ENCODE measurements at regions not wholly inside any gene's neighbourhood (a gene's known extent, or its start where the extent isn't known, plus 50 kb on each side); places are given as distances from the start of the nearest gene placed in this dataset.

DNA sequence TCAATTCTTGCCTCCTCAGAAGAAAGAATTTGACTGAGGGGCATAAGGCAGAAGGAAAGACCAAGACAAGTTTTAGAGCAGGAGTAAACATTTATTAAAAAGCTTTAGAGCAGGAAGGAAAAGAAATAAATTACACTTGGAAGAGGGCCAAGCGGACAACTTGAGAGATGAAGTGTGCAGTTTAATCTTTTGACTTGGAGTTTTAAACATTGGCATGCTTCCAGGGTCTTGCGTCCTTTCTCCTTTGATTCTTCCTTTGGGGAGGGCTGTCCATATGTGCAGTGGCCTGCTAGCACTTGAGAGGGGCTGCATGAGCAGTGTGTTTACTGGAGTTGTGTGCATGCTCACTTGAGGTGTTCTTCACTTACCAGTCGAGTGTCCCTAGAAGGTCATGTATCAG is 275.8 kb upstream of the IL1RAPL1 start:
- no peak for TF ChIP-seq CTCF (IDR thresholded peaks at IDR 0.05)
- TF ChIP-seq POLR2A (IDR thresholded peaks at IDR 0.05), result no peak
- TF ChIP-seq POLR2AphosphoS5 (IDR thresholded peaks at IDR 0.05), result no peak

Data from transverse colon (tissue), 4 donors.